Tibial nerve (tissue), 4 donors: ENCODE measurements at regions not wholly inside any gene's neighbourhood (a gene's known extent, or its start where the extent isn't known, plus 50 kb on each side); places are given as distances from the start of the nearest gene placed in this dataset.

Experiments
- CTCF ChIP-seq, 5 experiments: fragments of 200-600 bp in 3 of 5; fragments of 450-650 bp in 2 of 5; sonication (generic) in 3 of 5; IDR thresholded peaks; one replicate each; pipeline ENCODE4 v1.5.1; 2016 to 2019; ENCODE audit warnings: antibody characterized with exemption in 5 of 5, mild to moderate bottlenecking in 3 of 5, moderate library complexity in 2 of 5
- EP300 ChIP-seq, 2 donors: sonication (generic); formaldehyde crosslinking; IDR thresholded peaks; one replicate each; pipeline ENCODE4 v1.6.1; 2017; ENCODE audit warnings: antibody characterized with exemption in 2 of 2, mild to moderate bottlenecking in 1 of 2

GRCh38 chr7:42332605-42333222 lies 95.7 kb upstream of the GLI3 start:
- TF ChIP-seq CTCF (IDR thresholded peaks at IDR 0.05) (no peak), EP300 (IDR thresholded peaks at IDR 0.05) (no peak)
